GM10248 (cell line): ENCODE measurements at regions not wholly inside any gene's neighbourhood (a gene's known extent, or its start where the extent isn't known, plus 50 kb on each side); places are given as distances from the start of the nearest gene placed in this dataset.

ENCODE experiments used
- CTCF ChIA-PET: fragments of 300-600 bp; sonication (Branson Sonifier 250); formaldehyde crosslinking; extraction: SDS; loops from one replicate; lab custom pipeline; 2021; ENCODE audit warnings: antibody characterized with exemption; lab: Yijun Ruan, JAX
- POLR2A ChIA-PET: fragments of 350-650 bp; sonication (Branson Sonifier 250); formaldehyde crosslinking; extraction: SDS; loops from one replicate; lab custom pipeline; 2020; ENCODE audit warnings: antibody characterized with exemption; lab: Yijun Ruan, JAX
- DNase-seq: peaks from one replicate; pipeline ENCODE4 v3.0.0; 2012; ENCODE audit errors: extremely low spot score
- TF ChIP-seq, protein P1 (sequence below): IDR thresholded peaks from 2 replicates; pipeline ENCODE4 v1.5.1; 2012; ENCODE audit warnings: mild to moderate bottlenecking, low read depth; ENCODE audit errors: extremely low read depth, missing control alignments, control extremely low read depth

DNA sequence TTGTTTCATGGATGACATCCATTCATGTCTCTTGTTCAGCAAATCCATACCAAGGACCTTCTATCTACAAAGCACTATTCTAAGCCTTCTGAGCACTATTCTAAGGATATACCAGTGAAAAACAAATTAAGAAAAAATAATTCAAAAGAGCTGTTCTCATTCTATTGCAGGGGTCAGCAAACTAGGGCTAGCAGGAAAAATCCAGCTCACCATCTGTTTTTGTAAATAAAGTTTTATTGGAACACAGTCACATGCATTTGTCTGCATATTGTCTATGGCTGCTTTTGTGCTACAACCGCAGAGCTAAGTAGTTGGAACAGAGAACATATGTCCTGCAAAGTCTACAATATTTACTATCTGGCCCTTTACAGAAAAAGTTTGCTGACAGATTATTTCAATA is 222.7 kb upstream of the DYNLRB2 start:
- ChIA-PET POLR2A (no interaction called here), CTCF (interaction anchor here (0.8 kb wide), 1 partner anchor 9 kb away, joined by 3 read pairs; no protein-coding TSS in a partner anchor)
- TF ChIP-seq, protein P1, sequence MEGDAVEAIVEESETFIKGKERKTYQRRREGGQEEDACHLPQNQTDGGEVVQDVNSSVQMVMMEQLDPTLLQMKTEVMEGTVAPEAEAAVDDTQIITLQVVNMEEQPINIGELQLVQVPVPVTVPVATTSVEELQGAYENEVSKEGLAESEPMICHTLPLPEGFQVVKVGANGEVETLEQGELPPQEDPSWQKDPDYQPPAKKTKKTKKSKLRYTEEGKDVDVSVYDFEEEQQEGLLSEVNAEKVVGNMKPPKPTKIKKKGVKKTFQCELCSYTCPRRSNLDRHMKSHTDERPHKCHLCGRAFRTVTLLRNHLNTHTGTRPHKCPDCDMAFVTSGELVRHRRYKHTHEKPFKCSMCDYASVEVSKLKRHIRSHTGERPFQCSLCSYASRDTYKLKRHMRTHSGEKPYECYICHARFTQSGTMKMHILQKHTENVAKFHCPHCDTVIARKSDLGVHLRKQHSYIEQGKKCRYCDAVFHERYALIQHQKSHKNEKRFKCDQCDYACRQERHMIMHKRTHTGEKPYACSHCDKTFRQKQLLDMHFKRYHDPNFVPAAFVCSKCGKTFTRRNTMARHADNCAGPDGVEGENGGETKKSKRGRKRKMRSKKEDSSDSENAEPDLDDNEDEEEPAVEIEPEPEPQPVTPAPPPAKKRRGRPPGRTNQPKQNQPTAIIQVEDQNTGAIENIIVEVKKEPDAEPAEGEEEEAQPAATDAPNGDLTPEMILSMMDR = no peak

GRCh38 chr16:80317599-80318037 is 223.2 kb upstream of the DYNLRB2 start:
- ChIA-PET CTCF (interaction anchor here (0.8 kb wide), 1 partner anchor 8 kb away, joined by 3 read pairs; no protein-coding TSS in a partner anchor), POLR2A (no interaction called here)
- DNase-seq = no peak
- TF ChIP-seq, protein P1 = no peak

More for the DNA sequence above, 222.7 kb upstream of the DYNLRB2 start:
- DNase-seq = no peak

DNA sequence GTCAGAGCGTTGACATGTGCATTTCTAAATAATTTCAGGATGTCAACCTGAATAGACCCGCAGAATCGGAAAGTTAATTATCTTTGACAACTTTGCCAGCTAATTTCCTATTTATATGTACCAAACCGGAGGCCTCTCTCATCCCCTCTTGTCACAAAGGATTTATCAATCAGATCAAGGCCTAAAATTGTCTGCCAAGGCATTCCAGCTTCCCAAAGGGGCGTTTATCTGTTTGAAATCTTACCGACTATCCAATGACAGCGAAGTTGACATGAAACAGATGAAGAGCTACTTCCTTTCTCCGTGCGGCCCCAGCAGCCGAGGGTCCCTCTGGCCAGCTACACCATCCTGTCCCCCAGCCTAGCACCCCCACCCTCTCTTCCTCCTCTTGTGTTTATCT is 223.7 kb upstream of the DYNLRB2 start:
- ChIA-PET POLR2A (no interaction called here), CTCF (no interaction called here)
- no peak for DNase-seq
- TF ChIP-seq, protein P1 = no peak

GRCh38 chr16:80314042-80314441 is 226.8 kb upstream of the DYNLRB2 start:
- ChIA-PET POLR2A (no interaction called here), CTCF (interaction anchor here (1.7 kb wide), 1 partner anchor 9 kb away, joined by 4 read pairs; no protein-coding TSS in a partner anchor)
- no peak for DNase-seq
- TF ChIP-seq, protein P1 = no peak

DNA sequence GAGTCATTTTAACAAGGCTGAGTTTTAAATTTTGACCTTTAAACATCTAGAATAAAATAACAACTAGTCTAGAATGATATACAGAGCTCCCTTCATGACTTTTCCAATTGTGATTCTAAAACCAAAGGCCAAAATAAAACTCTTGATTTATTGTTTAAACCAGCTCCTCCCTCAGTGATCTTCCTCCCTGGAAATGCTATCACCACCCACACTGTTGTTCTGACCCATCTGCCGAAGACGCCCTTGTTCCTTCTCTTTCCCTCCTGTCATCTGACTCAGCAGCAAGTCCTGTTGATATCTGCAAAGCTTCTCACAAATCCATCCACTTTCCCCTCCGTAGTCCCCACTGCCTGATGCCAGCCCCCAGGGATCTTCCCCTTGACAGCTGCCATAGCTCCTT is 231.6 kb upstream of the DYNLRB2 start:
- no peak for DNase-seq
- ChIA-PET CTCF (interaction anchor here (1.6 to 1.7 kb wide), 2 partner anchors 9 to 25 kb away, joined by 3 to 4 read pairs; no protein-coding TSS in a partner anchor), POLR2A (no interaction called here)
- TF ChIP-seq, protein P1 = no peak

DNA sequence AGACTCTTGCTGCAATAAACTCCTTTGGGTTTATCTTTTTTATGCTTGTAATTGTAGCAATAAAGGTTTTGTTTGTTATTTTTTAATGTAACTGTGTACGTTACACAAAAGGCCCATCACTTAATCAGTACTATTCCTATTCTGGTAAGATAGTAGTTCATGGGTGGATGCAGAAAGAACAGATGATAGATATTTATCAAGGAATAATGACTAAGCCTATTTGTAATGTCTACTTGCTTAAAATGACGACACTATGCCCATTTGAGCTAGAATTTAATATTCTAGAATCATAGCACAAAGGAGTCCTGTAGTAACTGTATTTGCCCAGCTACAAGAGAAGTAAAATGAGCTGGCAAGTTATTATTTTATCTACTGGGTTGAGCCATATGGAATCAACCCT is 235.4 kb upstream of the DYNLRB2 start:
- CTCF ChIA-PET = no interaction called here
- DNase-seq = no peak
- TF ChIP-seq, protein P1 = no peak
- POLR2A ChIA-PET = no interaction called here
